ENCODE measurements at regions not wholly inside any gene's neighbourhood (a gene's known extent, or its start where the extent isn't known, plus 50 kb on each side); places are given as distances from the start of the nearest gene placed in this dataset.

GRCh38 chr7:12761691-12762090, 74.3 kb downstream of the ARL4A start:
- intact Hi-C loops (cut with DNase I; ENCODE audit: low total_unique reads) = no loop called here
- TF ChIP-seq, protein P1, sequence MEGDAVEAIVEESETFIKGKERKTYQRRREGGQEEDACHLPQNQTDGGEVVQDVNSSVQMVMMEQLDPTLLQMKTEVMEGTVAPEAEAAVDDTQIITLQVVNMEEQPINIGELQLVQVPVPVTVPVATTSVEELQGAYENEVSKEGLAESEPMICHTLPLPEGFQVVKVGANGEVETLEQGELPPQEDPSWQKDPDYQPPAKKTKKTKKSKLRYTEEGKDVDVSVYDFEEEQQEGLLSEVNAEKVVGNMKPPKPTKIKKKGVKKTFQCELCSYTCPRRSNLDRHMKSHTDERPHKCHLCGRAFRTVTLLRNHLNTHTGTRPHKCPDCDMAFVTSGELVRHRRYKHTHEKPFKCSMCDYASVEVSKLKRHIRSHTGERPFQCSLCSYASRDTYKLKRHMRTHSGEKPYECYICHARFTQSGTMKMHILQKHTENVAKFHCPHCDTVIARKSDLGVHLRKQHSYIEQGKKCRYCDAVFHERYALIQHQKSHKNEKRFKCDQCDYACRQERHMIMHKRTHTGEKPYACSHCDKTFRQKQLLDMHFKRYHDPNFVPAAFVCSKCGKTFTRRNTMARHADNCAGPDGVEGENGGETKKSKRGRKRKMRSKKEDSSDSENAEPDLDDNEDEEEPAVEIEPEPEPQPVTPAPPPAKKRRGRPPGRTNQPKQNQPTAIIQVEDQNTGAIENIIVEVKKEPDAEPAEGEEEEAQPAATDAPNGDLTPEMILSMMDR (IDR thresholded peaks at IDR 0.05) = no peak
- no peak for DNase-seq
- no peaks in the 10 kb centered on the region for H3K36me3 ChIP-seq
- H3K4me3 ChIP-seq = no peak overlapping the region
- no peaks in the 10 kb centered on the region for H3K4me1 ChIP-seq
- H3K27ac ChIP-seq = no peak overlapping the region
- no peaks in the 10 kb centered on the region for H3K27me3 ChIP-seq
- no peaks in the 10 kb centered on the region for H3K9me3 ChIP-seq

DNA sequence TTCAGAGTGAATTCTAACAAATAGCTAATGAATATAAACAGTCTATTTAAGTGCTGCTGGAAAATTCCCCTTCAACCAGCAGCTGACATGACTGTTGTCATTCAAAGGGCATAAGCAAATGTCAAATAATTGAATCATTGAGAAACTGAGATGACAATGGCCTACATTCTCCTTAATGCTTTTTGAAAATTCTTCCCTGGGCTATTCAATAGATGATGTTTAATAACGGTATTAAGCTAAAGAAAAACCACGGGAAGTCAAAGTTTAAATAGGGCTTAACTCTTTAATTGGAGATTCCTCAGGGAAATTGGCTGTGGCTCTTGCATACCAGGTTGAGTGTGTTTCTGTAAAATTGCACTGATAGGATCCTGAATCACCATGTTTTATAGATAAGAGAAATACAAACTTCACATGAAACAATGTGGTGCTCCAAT, 77.0 kb downstream of the ARL4A start:
- TF ChIP-seq, protein P1 (IDR thresholded peaks at IDR 0.05) = no peak
- H3K36me3 ChIP-seq = no peaks in the 10 kb centered on the region
- DNase-seq = no peak
- no peak overlapping the region for H3K4me3 ChIP-seq
- no peaks in the 10 kb centered on the region for H3K4me1 ChIP-seq
- intact Hi-C loops (cut with DNase I; ENCODE audit: low total_unique reads) = no loop called here
- H3K9me3 ChIP-seq = no peaks in the 10 kb centered on the region
- H3K27ac ChIP-seq = no peak overlapping the region
- no peaks in the 10 kb centered on the region for H3K27me3 ChIP-seq

GRCh38 chr7:12765431-12766100, 78.1 kb downstream of the ARL4A start:
- no peaks in the 10 kb centered on the region for H3K4me1 ChIP-seq
- intact Hi-C loops (cut with DNase I; ENCODE audit: low total_unique reads) = no loop called here
- TF ChIP-seq, protein P1 (IDR thresholded peaks at IDR 0.05) = no peak
- no peak for DNase-seq
- no peaks in the 10 kb centered on the region for H3K9me3 ChIP-seq
- H3K36me3 ChIP-seq = no peaks in the 10 kb centered on the region
- no peaks in the 10 kb centered on the region for H3K27me3 ChIP-seq
- H3K27ac ChIP-seq = no peak overlapping the region
- H3K4me3 ChIP-seq = no peak overlapping the region

DNA sequence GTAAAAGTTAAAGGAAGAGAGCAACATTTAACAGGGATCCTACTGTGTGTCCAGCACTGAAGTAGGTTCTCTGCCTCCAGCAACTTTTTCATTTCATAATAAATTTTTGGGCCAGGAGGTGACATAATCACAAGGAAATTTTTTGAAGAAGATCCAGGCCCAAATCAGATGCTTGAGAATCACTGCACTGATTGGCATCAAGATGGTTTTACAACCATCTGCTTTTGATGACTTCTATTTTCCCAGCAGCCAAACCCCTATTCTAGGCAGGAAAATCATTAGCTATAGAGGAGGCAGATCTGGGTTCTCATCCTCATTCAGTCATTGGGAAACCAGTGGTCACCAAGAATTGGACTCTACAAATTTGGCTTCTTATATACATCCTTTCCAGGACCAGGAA, 79.0 kb downstream of the ARL4A start:
- H3K36me3 ChIP-seq = no peaks in the 10 kb centered on the region
- H3K27ac ChIP-seq = no peak overlapping the region
- no peak overlapping the region for H3K4me3 ChIP-seq
- peaks cover 0 to 7% (median 4%) of the 10 kb centered on the region in 4 donors for H3K4me1 ChIP-seq
- intact Hi-C loops (cut with DNase I; ENCODE audit: low total_unique reads) = no loop called here
- TF ChIP-seq, protein P1 (IDR thresholded peaks at IDR 0.05) = no peak
- no peak for DNase-seq
- H3K27me3 ChIP-seq = no peaks in the 10 kb centered on the region
- no peaks in the 10 kb centered on the region for H3K9me3 ChIP-seq

DNA sequence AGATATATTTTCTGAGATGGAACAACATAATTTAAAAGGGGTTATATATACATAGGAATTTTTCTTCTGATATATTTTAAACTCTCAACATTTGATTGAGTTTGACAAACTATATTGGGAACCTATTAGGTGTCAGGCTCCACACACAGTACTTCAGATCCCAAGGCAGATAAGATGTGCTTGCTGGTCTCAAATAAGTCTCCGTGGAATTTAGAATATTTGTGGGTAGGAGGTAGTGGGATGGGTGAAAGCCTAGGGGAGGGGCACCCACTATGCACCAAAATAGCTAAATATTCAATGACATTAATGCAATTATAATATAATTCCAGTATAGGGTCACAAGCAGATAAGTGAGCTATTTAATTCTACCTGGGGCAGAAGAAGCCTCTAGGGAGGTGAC, 81.5 kb downstream of the ARL4A start:
- no peaks in the 10 kb centered on the region for H3K36me3 ChIP-seq
- H3K9me3 ChIP-seq = no peaks in the 10 kb centered on the region
- H3K4me3 ChIP-seq = no peak overlapping the region
- H3K27me3 ChIP-seq = no peaks in the 10 kb centered on the region
- DNase-seq = no peak
- TF ChIP-seq, protein P1 (IDR thresholded peaks at IDR 0.05) = no peak
- no peak overlapping the region for H3K27ac ChIP-seq
- intact Hi-C loops (cut with DNase I; ENCODE audit: low total_unique reads) = no loop called here
- H3K4me1 ChIP-seq = peaks cover 0 to 11% (median 4%) of the 10 kb centered on the region in 4 donors
